ENCODE measurements at regions not wholly inside any gene's neighbourhood (a gene's known extent, or its start where the extent isn't known, plus 50 kb on each side); places are given as distances from the start of the nearest gene placed in this dataset.

- TF ChIP-seq POLR2A (IDR thresholded peaks at IDR 0.05) (no peak), CTCF (IDR thresholded peaks at IDR 0.05) (no peak)
Observed at GRCh38 chr6:140256248-140256647, 881.8 kb upstream of the CITED2 start.
